ENCODE measurements at regions not wholly inside any gene's neighbourhood (a gene's known extent, or its start where the extent isn't known, plus 50 kb on each side); places are given as distances from the start of the nearest gene placed in this dataset.
"Not testable (repeated sequence)": the region's sequence is repeated elsewhere in the genome, so short reads cannot be mapped to it uniquely, and the experiment has no call there.

DNA sequence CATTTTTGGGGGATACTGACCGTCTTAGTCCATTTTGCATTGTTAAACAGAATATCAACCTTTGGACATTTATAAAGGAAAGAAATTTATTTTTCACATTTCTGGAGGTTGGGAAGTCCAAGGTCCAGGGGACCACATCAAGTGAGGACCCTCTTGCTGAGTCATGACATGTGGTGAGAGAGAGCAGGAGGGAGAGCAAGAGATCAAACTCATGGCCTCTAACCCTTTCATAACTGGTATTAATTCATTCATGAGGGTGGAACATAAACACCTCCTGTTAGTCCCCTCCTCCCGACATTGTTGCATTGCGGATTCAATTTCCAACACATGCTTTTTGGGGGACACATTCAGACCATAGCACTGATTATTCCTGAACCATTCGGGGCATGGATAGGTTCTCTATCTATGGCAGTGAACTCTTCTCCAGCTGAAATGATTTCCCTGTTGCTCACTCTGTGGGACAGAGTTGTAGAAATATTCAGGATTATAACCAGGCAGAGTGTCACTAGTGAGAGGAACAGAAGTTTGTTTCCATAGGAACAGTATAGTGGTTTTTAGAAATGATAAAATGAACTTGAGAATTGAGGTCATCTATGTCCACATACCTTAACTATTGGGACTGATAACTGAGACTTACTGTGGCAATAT lies 88.2 kb upstream of the OR9Q1 start:
- ATAC-seq = no peak
- POLR2A ChIA-PET = no interaction called here
- H3K36me3 Mint-ChIP-seq = no peaks in the 10 kb centered on the region
- peak overlapping the region in 1 of 10 donors; percentile 3 for H3K27ac Mint-ChIP-seq
- no peak for DNase-seq
- H3K4me1 Mint-ChIP-seq = no peaks in the 10 kb centered on the region
- peaks cover 4 to 14% (median 5%) of the 10 kb centered on the region in 5 donors for H3K27me3 Mint-ChIP-seq
- no peak overlapping the region for H3K4me3 Mint-ChIP-seq
- H3K9me3 Mint-ChIP-seq = no peaks in the 10 kb centered on the region

DNA sequence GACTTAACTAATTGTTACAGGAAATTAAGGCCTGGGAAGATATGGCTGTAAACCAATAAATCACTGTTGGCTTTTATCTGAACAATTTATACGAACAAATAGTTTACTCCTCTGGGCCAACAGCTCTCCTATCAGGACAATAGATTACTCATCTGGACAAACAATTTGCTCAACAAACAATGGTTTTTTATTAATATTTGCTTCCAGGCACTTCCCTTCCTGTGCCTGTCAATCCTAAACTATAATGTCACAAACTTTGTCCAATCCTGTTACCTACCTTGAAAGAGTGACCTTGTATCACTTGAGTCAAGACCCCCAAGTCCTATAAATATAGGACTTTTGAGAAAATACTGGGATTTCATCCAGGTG lies 87.6 kb upstream of the OR9Q1 start:
- no peak overlapping the region for H3K4me3 Mint-ChIP-seq

DNA sequence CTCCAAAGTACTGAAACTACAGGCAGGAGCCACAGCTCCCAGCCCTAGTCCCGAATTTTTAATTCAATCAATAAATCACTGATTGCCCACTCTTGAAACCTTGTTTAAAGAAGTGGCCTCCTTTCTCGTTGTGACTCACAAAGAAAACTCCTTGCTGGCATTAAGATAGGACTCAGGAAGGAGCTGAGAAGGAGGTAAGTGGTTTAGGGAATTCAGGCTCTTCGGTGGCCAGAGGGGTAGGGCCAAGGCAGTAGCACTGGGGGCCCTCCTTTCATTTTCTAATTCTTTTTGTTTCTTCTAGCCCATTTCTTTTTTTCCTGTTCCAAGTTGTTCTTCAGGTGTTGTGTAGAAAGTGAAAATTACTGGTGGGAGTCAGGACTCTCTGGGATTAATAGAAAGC lies 86.2 kb upstream of the OR9Q1 start:
- no peaks in the 10 kb centered on the region for H3K36me3 Mint-ChIP-seq
- POLR2A ChIA-PET = no interaction called here
- H3K4me3 Mint-ChIP-seq = no peak overlapping the region
- ATAC-seq = no peak
- H3K9me3 Mint-ChIP-seq = no peaks in the 10 kb centered on the region
- no peak overlapping the region for H3K27ac Mint-ChIP-seq
- DNase-seq = no peak
- peaks cover 0 to 8% (median 2%) of the 10 kb centered on the region in 5 donors for H3K27me3 Mint-ChIP-seq
- H3K4me1 Mint-ChIP-seq = no peaks in the 10 kb centered on the region

More for the DNA sequence above, 87.6 kb upstream of the OR9Q1 start:
- Mint-ChIP-seq H3K36me3 (no peaks in the 10 kb centered on the region), H3K27me3 (peaks cover 3 to 11% (median 5%) of the 10 kb centered on the region in 5 donors), H3K4me1 (no peaks in the 10 kb centered on the region), H3K9me3 (no peaks in the 10 kb centered on the region), H3K27ac (no peak overlapping the region)
- DNase-seq (no peak), ATAC-seq (no peak)
- POLR2A ChIA-PET = no interaction called here

DNA sequence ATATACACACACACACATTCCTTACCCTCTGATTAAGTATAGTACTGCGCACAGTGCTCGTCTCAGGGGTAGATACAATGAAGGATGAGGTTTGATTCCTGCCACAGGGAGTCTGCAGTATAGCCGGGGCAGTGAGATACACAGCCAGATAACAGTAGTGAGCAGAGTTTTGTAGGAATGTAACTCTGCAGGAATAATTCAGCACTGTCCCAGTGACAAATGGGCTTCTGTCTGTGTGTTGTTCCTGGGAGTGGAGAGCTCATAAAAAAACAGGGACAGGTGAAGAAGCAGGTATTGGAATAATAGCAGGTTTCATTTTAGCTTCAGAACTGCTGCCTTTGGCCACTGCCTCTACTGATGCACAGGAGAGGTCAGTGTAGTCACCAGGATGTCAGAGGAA lies 85.3 kb upstream of the OR9Q1 start:
- Mint-ChIP-seq H3K27me3 (peaks cover 0 to 11% (median 1%) of the 10 kb centered on the region in 5 donors), H3K36me3 (no peaks in the 10 kb centered on the region), H3K4me3 (no peak overlapping the region), H3K27ac (no peak overlapping the region), H3K9me3 (peaks cover 0 to 2% (median 0%) of the 10 kb centered on the region in 9 donors), H3K4me1 (no peaks in the 10 kb centered on the region)
- ATAC-seq = no peak
- no peak for DNase-seq
- POLR2A ChIA-PET = no interaction called here

DNA sequence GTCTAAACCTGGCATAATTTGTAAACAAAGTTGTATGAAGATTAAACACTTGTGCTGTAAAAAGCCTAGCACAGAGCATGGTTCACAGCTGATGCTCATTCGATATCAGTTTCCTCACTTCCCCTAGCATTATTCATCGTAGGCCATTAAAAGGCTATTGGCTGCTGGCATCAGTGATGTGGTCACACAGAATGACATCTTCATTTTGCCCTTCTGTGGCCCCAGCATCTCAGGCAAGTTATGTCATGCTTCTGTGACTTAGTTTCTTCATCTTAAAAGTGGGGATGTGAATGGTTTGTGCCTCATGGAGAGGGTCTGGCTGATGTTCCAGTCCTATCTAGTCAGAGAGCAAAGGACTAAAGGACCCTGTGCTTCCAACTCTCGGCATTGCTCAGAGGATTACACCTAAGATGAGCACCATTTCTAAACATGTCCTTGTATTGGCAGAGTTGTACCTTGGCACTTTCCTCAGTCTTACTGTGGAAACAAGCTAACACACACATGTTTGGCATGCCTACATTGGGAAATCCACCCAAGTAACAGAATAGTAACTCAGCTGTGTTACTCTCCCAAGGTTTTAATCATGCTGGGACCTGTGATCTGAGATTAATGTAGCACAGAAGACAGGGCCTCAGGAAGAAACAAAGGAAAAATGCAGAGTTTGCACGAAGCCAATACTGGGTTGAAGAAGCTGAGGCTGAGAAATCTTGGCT lies 83.5 kb upstream of the OR9Q1 start:
- Mint-ChIP-seq H3K9me3 (peaks cover 0 to 2% (median 0%) of the 10 kb centered on the region in 9 donors), H3K27me3 (peaks cover 0 to 11% (median 0%) of the 10 kb centered on the region in 5 donors), H3K36me3 (no peaks in the 10 kb centered on the region), H3K4me1 (no peaks in the 10 kb centered on the region), H3K27ac (no peak overlapping the region), H3K4me3 (no peak overlapping the region)
- ATAC-seq (no peak), DNase-seq (no peak)
- POLR2A ChIA-PET = no interaction called here

DNA sequence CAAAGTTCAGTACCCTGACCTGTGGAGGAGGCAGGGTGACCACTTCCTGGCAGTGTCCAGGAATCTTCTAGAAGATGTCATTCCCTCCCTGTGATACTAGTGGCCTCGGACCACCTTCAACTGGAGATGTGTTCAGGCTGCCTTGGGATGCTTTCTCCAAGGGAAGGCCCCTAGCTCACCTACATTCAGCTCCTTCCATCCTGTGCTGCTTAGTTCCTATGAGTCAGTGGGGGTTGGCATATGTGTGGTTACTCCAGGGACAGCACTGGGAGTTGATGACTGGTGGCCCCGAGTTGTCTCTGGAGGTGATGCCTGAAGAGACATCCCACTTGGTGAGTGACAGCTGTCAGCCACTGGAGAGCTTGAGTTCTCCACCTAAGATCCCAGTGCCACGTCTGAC lies 81.8 kb upstream of the OR9Q1 start:
- ATAC-seq (no peak), DNase-seq (no peak)
- Mint-ChIP-seq H3K36me3 (no peaks in the 10 kb centered on the region), H3K9me3 (peaks cover 0 to 2% (median 0%) of the 10 kb centered on the region in 9 donors), H3K27me3 (peaks cover 0 to 11% (median 0%) of the 10 kb centered on the region in 5 donors), H3K4me3 (no peak overlapping the region), H3K27ac (no peak overlapping the region), H3K4me1 (no peaks in the 10 kb centered on the region)
- POLR2A ChIA-PET = no interaction called here

DNA sequence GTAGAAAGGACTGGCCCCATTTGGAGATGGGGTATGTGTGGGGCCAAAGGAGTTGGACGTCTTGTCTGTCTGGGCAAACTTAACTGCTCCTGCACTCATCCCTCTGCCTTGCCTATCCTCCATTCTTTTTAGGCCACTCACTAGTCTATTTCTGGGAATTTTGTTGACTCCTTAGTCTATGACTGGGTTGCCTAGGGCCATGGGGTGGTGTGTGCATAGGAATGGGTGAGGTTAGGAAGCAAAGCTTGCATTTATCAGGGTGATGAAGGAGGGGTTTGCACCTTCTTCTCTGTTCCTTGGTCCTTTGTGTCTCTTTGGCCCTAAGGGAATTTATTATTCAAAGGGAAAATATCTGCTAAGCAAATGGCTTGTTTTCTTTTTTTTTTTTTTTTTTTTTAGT lies 80.9 kb upstream of the OR9Q1 start:
- Mint-ChIP-seq H3K9me3 (peaks cover 0 to 3% (median 0%) of the 10 kb centered on the region in 9 donors), H3K36me3 (no peaks in the 10 kb centered on the region), H3K4me3 (no peak overlapping the region), H3K4me1 (no peaks in the 10 kb centered on the region), H3K27ac (no peak overlapping the region), H3K27me3 (peaks cover 0 to 11% (median 0%) of the 10 kb centered on the region in 5 donors)
- DNase-seq = no peak
- no peak for ATAC-seq
- POLR2A ChIA-PET = no interaction called here

DNA sequence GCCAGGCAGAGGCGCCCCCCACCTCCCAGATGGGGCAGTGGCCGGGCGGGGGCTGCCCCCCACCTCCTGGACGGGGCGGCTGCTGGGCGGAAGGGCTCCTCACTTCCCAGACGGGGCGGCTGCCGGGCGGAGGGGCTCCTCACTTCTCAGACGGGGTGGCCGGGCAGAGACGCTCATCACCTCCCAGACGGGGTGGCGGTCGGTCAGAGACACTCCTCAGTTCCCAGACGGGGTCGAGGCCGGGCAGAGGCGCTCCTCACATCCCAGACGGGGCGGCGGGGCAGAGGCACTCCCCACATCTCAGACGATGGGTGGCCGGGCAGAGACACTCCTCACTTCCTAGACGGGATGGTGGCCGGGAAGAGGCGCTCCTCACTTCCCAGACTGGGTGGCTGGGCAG lies 79.9 kb upstream of the OR9Q1 start:
- ATAC-seq, H3K4me3 Mint-ChIP-seq, POLR2A ChIA-PET, H3K27ac Mint-ChIP-seq, H3K9me3 Mint-ChIP-seq, H3K36me3 Mint-ChIP-seq, H3K4me1 Mint-ChIP-seq, DNase-seq: not testable (repeated sequence)
- peaks cover 0 to 11% (median 0%) of the 10 kb centered on the region in 5 donors for H3K27me3 Mint-ChIP-seq

DNA sequence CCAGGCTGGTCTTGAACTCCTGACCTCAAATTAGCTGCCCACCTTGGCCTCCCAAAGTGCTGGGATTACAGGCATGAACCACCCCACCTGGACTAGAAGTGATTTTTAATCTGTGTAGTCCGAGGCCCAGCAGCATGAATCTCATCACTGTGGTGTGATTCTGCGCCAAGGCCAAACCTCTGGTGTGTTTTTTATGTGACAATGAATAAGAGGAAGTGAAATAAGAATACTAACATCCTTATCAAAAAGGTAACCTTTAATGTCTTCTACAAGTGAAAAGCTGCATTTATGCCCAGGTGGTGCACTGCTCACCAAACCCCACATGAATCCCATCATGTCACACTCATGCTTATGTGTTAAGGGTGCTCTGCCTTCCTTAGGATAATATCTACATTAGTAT lies 77.1 kb upstream of the OR9Q1 start:
- Mint-ChIP-seq H3K4me1 (no peaks in the 10 kb centered on the region), H3K27me3 (peaks cover 0 to 9% (median 0%) of the 10 kb centered on the region in 5 donors), H3K27ac (no peak overlapping the region), H3K9me3 (peaks cover 0 to 9% (median 0%) of the 10 kb centered on the region in 9 donors), H3K36me3 (no peaks in the 10 kb centered on the region), H3K4me3 (no peak overlapping the region)
- no peak for ATAC-seq
- no peak for DNase-seq
- POLR2A ChIA-PET = no interaction called here

DNA sequence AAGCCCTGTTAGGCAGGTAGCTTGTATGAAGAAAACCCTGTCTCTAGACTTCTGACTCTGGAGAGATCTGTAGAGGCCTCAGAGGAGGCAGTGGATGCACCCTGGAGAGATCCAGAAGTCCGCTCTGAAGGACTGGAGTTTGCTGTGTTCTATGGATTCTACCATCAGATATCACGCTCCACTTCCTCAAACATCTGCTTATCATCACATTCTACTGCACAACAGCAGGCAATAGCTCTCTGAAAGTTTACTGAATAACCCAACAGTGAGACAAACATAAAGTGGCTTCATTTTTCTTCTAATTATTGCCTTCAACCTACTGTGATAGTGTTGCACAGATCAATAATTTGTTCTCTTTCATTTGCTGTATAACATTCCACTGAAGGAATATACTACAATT lies 59.0 kb upstream of the OR9Q1 start:
- POLR2A ChIA-PET = no interaction called here
- Mint-ChIP-seq H3K4me3 (no peak overlapping the region), H3K4me1 (no peaks in the 10 kb centered on the region), H3K27ac (no peak overlapping the region), H3K27me3 (peaks cover 5 to 28% (median 11%) of the 10 kb centered on the region in 5 donors), H3K9me3 (peaks cover 0 to 6% (median 0%) of the 10 kb centered on the region in 9 donors), H3K36me3 (no peaks in the 10 kb centered on the region)
- DNase-seq (no peak), ATAC-seq (no peak)

DNA sequence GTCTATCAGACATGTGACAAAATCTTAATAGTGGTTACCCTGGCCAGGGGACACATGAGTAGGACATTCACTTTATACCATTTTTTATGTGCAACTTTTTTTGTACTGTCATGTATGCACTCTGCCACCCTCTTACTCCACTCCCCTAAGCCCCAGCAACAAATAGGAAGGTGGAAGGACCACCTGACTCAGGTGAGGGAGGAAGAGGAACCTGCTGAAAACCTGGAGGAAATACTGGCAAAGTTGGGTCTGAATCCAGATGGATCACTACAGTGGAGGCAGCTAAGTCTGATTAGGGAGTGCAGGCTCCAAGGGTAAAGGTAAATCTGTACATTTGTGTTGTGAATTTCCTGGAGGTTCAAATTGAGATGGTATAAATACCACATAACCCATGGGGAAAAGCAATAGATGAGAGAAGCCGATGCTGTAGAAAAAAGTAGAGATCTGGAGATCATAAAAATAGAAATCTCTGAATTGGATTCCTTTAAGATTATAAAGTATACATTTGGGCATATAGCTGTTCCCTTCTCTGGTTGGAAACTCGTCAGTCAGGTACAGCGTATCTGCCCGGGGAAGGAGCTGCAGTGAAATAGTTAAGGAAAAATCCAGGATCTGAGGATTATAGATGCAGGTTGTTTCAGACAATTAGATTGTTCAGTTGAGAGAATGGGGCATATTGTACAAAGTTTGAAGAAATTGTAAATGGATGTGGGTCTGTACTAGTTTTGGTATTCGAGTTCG lies 52.2 kb upstream of the OR9Q1 start:
- ATAC-seq = no peak
- POLR2A ChIA-PET = no interaction called here
- Mint-ChIP-seq H3K9me3 (peaks cover 0 to 6% (median 1%) of the 10 kb centered on the region in 9 donors), H3K4me1 (no peaks in the 10 kb centered on the region), H3K27me3 (peaks cover 9 to 43% (median 17%) of the 10 kb centered on the region in 5 donors), H3K27ac (no peak overlapping the region), H3K36me3 (peaks cover 0 to 4% (median 0%) of the 10 kb centered on the region in 3 donors), H3K4me3 (no peak overlapping the region)
- no peak for DNase-seq

DNA sequence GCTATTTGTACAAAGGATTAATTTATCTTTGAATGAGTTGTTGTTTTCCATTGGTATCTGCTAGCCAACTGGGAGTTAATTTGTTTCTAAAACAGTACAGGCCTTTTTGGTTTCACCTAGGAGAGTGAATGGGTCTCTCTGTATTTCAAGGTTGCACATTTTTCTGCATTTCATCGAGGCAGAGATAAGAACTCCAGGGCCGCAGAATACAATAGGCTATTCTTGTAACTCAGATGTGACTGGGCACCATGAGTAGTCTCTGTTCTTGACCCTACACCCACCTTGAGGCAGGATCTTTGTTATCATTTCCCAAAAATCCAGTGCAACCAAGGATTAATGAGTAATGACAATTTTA lies 51.7 kb upstream of the OR9Q1 start:
- H3K4me3 Mint-ChIP-seq = no peak overlapping the region
- ATAC-seq (no peak), DNase-seq (no peak)
- POLR2A ChIA-PET = no interaction called here
- H3K4me1 Mint-ChIP-seq = no peaks in the 10 kb centered on the region
- H3K27me3 Mint-ChIP-seq = peaks cover 9 to 43% (median 17%) of the 10 kb centered on the region in 5 donors
- H3K27ac Mint-ChIP-seq = no peak overlapping the region
- H3K9me3 Mint-ChIP-seq = peaks cover 0 to 5% (median under 1%) of the 10 kb centered on the region in 9 donors
- peaks cover 0 to 4% (median 0%) of the 10 kb centered on the region in 3 donors for H3K36me3 Mint-ChIP-seq

All from naive thymus-derived CD8-positive, alpha-beta T cell (primary cell).